NCI-H748 (cell line): ENCODE measurements at regions not wholly inside any gene's neighbourhood (a gene's known extent, or its start where the extent isn't known, plus 50 kb on each side); places are given as distances from the start of the nearest gene placed in this dataset.

ENCODE experiments used
- DNase-seq: peaks from one replicate; lab custom pipeline; 2025; ENCODE audit not compliant: unreplicated experiment; lab: John Stamatoyannopoulos, UW

DNA sequence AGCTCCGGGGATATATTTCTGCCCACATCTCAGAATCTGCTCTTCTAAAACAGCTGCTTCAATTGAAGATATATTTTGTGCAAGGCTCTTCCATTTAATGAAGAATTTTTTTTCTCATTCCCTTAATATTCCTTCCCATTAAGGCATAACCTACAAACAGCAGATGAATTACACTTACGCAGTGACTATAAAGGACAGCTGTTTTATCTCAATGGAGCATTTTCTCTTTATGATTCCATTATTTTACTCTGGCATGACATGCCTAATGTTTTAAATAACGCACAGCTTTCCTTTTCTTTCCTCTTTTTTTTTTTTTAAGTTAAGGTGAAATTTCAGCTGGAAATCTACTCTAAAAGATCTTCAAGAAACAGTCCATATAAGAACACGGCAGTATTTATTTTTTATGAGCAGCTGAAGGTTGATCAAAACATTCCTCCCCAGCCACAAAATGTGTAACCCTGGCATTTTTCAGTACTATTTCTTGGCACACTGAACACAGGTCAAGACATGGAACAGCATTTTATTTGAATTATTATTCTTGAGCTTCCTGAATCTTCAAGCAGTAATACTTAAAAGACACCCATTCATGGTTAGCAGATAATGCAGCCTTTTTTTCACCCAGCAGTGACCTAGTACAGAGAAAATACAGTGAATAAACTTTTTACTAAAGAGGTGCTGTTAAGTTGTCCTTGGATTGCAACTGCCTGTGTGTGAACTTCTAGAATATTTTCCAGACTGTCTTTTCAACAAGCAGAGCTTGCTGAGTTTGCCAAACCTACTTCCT, 118.1 kb upstream of the FOXN3 start:
- no peak for DNase-seq

DNA sequence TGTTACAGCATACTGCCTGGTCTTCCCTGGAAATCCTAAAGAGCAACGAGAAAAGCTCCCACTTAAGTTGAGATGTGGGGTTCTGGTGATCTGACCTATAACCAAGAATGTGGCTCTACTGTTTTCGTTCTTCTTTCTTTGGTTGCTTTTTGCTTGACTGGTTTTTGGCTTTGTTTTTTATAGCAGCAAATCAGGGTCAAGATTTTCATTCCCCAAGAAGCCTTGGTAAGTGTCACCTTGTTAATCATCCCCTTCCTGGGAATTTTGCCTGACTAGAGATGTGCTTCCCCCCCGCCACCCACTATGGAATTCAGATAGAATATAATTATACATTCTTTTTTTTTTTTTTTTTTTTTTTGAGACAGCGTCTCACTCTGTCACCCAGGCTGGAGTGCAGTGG, 116.7 kb upstream of the FOXN3 start:
- no peak for DNase-seq

DNA sequence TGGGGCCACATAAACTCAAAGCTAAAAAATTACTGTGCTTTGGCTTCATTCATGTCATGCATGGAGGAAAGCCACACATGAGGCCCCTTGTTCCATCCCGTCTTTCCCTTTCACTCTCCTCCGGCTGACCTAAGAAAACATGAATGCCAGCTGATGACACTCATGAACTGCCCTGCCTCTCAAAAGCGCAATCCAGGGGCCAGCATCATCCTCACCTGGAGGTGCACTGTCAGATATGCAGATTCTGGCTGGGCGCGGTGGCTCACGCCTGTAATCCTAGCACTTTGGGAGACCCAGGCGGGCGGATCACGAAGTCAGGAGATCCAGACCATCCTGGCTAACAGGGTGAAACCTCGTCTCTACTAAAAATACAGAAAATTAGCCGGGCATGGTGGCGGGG, 116.1 kb upstream of the FOXN3 start:
- no peak for DNase-seq

DNA sequence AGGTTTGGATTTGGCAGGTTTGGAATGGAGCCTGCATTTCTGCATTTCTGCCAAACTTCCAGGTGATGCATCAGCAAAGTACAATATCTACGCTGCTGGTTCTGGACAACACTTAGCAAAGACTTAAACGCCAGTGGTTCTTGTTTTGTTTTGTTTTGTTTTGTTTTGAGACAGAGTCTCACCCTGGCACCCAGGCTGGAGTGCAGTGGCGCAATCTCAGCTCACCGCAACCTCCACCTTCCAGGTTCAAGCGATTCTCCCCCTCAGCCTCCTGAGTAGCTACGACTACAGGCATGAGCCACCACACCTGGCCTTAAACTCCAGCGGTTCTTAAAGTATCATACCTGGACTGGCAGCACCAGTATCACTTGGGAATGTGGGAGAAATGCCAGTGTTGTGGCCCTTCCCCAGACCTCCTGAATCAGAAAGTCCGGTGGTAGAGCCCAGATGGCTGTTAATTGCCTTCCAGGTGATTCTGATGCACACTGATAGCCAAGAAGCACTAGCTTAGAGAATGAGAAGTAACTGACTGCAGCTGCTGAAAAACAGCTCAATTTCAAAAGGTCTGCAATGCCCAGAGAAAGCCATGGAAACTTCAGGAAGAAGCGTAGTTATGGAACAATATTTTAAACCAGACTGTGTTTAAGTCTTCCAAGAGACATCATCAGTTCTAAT, 114.8 kb upstream of the FOXN3 start:
- DNase-seq = no peak

DNA sequence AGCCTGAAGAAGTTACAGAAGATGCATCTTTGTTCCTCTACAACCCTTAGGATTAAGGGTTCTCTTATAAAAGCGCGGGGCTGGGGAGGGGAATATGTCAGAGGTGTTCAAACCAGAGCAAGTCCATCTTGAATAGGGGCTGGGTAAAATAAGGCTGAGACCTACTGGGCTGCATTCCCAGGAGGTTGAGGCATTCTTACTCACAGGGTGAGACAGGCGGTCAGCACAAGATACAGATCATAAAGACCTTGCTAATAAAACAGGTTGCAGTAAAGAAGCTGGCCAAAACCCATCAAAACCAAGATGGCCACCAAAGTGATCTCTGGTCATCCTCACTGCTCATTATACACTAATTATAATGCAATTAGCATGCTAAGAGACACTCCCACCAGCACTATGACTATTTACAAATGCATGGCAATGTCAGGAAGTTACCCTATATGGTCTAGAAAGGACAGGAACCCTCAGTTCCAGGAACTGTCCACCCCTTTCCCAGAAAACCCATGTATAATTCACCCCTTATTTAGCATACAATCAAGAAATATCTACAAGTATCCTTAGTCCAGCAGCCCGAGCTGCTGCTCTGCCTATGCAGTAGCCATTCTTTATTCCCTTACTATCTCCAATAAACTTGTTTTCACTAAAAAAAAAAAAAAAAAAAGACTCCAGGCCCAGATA, 108.1 kb upstream of the FOXN3 start:
- DNase-seq = no peak

DNA sequence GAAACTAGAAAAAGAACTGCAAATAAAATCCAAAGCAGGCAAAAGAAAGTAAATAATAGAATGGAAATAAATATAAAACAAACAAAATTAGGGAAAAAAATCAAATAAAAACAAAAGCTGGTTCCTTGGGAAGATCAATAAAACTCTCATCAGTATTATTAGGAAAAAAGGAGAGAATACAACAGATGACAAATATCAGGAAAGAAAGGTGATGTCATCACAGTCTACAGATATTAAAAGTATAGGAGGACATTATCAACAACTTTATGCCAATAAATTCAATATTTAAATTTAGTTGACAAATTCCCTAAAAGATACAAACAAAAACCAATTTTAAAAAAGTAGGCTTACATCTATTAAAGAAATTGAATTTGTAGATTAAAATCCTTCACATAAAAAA, 107.4 kb upstream of the FOXN3 start:
- no peak for DNase-seq

DNA sequence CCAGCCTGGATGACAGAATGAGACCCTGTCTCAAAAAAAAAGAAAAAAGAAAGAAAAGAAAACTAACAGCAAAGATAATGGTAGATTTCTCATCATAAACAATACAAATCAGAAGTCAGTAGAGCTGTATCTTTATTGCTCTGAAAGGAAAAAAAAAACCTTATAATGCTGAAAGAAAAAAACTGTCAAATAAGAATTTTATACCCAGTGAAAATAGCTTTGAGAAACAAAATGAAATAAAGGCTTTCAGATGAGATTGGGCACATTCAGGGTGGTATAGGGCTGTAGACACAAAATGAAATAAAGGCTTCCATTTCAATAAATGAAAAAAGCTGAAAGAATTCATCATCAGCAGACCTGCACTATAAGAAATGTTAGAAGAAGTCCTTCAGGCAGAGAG, 105.0 kb upstream of the FOXN3 start:
- DNase-seq = no peak

DNA sequence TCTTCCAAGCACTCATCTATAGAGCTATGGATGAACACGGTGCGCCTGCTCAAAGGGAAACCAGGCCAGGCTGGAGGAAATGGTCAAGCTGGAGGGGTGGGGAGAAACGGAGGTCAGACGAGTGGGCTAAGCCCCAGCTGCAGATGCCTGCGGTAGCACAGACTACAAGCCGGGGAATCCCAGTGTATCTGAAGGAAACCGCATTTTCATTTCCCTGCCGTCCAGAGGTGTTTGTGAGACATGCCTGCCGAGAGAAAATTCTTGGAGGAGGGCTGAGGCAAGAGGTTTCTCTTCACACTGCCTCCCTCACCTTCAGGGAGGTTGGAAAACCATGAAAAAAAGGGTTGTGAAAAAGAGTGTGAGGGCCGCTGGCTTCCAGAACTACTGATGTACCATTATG, 102.0 kb upstream of the FOXN3 start:
- no peak for DNase-seq

DNA sequence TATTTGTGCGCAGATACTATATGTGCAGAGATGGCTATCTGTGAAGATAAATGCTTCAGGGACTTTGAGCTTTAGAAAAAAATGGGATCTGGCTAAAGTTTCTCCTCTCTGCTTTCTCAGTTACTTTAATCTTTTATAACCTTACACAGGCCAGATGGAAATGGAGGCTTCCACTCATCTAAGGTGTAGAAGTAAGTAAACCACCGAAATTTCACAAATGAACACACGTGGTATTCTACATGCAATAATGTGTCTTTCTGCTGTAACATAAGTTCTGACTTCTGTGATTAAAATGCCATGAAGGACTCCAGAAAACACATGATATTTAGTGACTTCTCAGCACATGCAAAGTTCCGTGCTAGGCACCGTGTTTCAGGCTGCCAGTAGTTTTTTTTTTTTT, 99.1 kb upstream of the FOXN3 start:
- DNase-seq = no peak

DNA sequence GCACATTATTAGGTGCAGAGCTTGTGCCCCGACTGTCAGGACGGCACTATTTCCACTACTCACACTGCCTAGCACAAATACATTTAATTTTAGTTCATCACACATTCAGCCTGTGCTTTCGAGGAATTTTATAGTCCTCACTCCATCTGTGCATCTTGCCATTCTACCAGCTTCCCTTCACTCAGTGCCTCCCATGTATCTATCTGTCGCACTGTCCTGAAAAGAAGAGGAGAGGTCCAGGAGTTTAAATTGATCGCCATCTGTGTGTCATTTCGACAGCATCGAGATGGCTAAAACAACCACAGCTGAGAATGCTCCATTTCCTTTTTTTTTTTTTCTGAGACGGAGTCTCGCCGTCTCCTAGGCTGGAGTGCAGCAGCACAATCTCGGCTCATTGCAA, 97.6 kb upstream of the FOXN3 start:
- DNase-seq = no peak

DNA sequence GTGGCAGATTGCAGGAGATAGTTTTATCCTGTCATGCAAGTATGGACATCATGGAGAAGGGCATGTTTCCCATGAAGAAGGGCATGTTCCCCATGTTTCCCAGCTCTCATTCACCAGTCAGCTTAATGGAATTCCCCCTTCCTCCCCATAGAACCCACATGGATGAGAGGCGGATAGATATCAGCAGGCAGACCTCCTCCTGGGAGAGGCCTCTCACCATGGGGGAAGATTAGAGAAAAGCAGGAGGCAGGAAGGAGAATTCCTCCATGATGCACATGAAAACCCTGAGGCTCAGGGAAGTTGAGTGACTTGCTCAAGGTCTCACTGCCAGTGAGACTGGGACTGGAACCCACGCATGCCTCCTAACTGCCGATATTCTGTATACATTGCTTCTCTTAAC, 92.9 kb upstream of the FOXN3 start:
- no peak for DNase-seq

DNA sequence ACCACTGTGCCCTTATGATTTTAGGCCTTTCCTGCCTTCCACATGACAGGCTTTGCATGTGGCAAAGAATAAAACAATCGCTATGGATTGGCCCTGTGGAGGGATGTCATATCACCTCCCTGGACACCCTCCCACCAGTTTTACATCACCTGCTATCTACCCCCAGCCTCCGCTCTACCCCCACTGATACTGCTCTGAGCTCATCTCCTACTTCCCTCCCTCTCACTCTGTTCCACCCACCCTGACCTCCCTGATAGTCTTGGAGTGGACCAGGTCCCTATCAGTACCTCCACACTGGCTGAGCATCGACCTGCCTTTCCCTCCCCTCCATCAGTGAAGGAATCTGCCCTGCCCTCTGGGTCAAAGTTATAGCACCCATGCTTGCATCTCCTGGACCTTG, 91.8 kb upstream of the FOXN3 start:
- DNase-seq = no peak

DNA sequence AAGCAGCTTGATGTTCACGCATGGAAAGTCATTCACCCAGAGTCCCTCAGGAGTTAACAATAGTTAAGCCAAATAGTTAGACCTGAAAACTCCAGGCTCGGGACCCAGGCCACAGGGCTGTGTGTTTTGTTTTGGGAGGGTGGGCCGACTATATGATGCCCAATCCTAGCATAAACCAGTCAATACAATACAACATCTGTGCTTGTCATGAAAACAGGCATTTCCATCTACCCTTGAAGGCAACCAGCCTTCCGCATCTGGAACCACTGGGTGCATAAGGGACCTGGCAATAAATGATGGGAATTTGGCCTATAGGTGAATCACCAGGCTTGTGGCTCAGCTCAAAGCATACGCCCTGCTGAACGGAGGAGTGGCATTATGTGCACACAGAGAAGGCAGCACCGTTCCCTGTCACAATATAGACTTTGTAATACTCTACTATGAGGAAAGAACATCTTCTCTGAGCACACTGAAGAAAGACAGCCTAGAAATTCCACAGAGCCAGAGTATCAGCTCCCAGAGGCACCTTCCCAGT, 91.0 kb upstream of the FOXN3 start:
- DNase-seq = no peak

DNA sequence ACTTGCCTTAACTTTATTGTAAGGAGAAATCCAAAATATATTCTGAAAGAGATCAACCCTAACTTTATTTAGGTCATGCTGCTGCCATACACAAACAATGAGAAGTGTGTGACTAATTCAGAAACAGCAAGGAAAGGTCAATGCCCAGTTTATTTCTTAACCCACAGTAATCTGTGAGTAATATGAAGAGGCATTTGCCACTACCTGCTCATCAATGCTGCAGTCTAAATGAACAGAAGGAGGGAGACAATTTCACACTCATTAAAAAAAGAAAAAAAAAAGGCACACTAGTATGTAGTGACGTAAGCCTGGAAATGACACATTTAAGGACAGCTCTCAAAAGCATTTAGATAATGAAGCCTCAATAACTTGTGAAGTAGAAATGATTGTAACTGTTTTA, 90.5 kb upstream of the FOXN3 start:
- no peak for DNase-seq

DNA sequence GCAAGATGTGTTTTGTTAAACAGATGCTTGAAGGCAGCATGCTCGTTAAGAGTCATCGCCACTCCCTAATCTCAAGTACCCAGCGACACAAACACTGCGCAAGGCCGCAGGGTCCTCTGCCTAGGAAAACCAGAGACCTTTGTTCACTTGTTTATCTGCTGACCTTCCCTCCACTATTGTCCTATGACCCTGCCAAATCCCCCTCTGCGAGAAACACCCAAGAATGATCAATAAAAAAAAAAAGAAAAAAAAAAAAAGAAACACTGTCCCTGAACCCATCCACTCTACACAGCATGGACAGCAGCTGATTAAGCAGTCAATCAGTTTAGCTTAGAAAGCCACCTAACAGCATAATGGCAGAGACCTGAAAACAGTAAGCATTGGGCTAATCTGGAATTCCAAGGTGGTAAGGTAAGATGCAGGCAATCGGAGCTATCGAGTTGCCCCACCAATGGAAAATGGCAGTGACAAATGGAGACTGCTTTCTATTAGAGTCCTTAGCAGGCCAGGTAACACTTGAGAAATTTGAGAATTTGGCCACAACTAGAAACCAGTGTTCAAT, 89.9 kb upstream of the FOXN3 start:
- peak; percentile 72 for DNase-seq

DNA sequence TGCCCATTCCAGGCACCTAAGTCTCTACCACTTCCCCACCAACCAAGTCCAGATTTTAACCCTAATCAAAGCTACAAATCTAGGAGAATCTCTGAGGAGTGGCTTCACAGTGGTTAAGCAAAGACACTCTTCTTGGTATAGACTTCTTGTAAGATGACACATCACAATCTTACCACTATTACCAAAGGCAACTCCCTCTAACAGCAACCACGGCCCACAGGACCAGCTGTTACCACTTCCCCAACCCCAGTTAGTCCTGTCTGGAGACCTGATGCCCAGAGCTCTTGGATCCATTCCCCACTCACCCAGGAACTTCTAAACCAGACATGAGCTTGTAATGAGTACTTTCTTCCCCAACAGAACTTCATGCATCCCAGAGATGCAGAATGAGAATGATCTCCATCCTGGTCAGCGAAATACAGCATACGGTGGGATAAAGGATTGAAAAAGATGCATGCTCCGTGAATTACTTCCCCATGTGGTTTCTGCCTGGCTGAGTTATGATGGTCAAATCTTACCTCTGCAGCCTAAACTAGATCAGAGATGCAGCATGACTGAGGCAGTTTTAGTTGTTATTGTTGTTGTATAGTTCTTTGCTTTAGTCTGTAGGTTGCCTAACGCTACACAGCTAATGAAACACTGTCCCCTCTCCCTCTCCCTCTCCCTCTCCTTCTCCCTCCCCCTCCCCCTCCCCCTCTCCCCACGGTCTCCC, 87.7 kb upstream of the FOXN3 start:
- DNase-seq = no peak

DNA sequence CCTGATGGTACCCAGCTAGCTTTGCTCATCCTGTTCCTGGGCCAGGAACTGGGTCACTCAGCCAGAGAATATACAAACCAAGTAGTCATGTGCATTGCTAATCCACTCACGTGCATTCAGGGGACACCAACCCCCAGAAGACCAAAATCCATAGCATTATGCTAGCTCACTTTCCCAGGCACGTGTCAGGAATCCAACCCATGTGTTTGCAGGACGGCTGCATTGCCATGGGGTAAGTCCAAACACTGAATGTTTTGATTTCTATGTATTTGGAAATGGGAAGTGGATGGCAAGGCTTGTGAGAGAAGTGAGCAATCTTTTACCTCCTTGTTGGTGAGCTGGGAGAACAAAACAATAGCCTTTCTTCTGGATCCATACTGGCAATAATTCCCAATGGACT, 87.1 kb upstream of the FOXN3 start:
- DNase-seq = no peak

DNA sequence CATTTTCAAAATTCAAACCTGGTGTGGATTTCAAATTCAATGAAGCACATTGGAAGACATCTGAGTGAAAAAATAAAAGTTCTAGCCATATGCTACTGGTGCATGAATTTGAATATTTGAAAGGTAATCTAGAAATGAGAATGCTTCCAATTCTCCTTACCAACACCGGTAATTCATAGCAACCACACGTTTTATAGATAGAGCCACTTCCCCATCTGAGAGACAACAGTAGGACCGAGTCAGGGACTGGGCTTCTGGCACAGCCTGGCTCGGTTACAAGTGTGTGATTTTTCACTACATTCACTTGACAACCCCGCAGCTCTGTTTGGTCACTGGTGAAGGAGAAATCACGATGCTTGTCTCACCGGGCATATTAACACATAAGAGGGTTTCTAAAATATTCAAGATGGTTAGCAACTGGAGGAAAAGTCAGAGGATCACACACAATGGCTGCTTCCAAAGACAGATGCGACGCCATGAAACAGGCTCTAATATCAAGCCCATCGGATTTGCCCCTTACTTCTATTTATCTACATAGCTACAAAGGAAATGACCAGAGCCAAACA, 86.5 kb upstream of the FOXN3 start:
- DNase-seq = no peak

DNA sequence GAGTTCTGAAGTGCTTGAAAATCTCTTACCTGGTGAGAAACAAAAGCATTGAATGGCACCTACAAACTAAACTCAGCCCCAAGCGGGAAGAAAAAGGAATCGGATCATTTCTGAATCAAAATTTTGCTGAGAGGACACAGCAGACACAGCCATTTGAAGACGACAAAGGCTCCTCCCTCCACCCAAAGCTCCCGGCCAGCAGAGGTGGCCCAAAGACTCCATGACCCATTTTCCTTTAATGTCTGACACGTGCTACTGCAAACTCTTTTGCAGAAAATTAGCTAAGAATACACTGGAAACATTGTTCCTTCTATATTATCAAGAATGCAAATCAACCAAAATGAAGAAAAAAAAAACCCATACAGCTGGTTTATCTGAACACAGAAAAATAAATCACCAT, 85.9 kb upstream of the FOXN3 start:
- DNase-seq = no peak

DNA sequence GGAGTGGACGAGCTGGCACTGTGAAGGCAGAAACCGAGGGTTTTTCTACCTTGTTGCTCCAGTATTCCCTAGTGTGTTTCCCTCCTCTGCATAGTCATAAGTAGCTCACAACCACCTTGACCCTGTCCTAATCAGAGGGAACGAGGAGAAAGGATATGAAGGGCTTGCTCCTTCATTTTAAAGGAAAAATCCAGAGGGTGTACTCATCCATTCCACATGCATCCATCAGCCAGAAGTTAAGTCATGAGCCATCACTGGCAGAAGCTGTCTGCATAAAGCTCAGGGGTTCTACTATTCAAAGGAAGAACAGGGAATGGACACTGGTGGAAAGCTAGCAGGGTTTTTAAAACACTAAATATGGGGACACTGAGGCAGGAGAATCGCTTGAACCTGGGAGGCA, 84.3 kb upstream of the FOXN3 start:
- DNase-seq = no peak

DNA sequence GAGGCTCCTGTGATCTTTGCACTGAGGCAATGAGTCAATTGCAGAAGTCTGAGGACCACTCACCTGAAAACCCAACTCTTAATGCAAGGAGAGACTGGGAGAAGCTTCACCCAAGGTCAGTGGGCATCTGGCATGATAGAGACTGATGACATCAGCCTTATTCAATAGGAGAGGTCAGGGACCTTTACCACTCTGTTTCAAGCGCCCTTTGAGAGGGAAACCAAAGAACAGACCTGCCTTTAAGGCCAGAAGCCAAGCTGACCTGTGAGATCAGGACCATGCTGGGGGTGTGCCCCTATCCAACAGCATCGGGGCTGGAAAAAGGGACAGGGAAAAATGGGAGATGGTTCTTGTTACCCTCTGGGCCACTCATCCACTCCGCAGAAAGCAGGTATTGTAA, 83.3 kb upstream of the FOXN3 start:
- DNase-seq = no peak
